Kidney tubule cell (primary cell): ENCODE measurements at regions not wholly inside any gene's neighbourhood (a gene's known extent, or its start where the extent isn't known, plus 50 kb on each side); places are given as distances from the start of the nearest gene placed in this dataset.
"Not testable (repeated sequence)": the region's sequence is repeated elsewhere in the genome, so short reads cannot be mapped to it uniquely, and the experiment has no call there.

Source experiments
- DNase-seq: peaks from one replicate; pipeline ENCODE4 v3.0.0-alpha.2; 2018; ENCODE audit warnings: low spot score

DNA sequence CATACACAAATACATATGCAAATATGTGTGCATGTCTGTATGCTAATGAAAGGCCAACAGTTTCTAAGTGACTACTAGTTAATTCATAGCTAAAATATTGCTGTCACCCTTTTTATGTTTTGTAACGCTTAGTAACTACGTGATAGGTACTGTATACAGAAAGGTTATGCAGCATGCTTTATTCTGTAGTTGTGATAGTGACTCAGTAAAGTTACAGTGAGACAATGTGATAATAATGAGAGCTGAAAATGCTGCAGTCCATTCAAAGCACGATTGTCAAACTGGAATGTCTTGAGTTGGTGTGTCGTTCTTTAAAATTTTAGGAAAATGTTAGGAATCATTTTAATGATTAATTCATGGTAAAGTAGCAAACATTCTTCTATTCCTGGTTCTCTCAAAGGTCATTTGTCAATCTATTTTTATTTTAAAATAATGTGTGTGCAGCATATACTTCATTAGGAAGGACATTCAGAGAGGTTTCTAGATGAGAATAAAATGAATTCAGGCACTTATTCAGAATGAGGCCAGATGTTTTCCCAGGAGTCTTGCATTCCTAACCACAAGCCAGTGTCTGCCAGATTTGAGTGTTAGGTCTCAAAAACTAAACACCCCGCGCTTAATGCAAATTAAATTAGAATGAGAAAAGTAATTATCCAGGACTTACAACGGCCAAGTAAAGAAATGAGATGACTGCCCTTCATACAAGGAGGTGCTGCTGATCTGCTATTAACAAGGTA is 408.8 kb upstream of the FZD8 start:
- no peak for DNase-seq

GRCh38 chr10:36048780-36049179 is 406.7 kb upstream of the FZD8 start:
- no peak for DNase-seq

- DNase-seq = peak; percentile 16
Observed at GRCh38 chr10:36048236-36048635, 406.1 kb upstream of the FZD8 start.

- no peak for DNase-seq
Observed at GRCh38 chr10:36042135-36042534, 400.0 kb upstream of the FZD8 start.

- peak; percentile 11 for DNase-seq
Observed at GRCh38 chr10:36038316-36038955, 396.3 kb upstream of the FZD8 start.

DNA sequence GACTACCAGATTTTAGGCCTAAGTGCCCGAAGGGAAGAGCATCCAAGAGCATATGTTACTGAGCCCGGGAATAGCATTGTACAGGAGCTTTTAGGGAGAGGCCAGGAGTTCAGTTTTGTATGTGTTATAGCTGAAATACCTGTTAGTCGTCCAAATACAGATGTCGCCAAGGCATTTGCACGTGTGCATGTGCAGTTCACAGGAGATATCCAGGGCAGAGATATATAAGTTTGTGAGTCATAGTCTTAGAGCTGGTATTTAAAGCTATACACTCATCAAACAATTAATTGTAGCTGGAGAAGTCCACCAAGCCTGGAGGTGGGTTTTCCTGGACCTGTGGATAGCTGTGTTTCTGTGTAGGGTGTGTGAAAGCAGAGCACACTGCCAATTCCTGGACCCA is 394.0 kb upstream of the FZD8 start:
- no peak for DNase-seq

DNA sequence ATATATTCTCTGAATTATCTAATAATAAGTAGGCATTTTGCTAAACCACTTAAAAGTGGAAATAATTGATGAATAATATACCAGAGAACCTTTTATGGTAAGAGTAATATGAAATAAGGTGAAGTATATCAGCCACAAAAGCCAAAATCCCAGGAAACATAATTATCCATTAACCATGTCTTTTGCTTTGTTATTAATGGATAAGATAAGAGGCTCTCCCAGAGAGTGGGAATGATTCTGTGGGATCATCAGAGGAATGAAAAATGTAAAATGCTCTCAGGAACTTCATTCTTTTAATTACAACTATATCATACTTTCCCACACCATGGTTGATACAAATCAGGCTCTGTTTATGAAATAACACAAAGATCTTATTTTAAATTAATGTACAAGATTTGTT is 391.7 kb upstream of the FZD8 start:
- DNase-seq = no peak

- no peak for DNase-seq
Observed at GRCh38 chr10:36030516-36030915, 388.4 kb upstream of the FZD8 start.

- no peak for DNase-seq
Observed at GRCh38 chr10:36026656-36027390, 384.7 kb upstream of the FZD8 start.

- DNase-seq = peak; percentile 34
Observed at GRCh38 chr10:36026081-36026480, 384.0 kb upstream of the FZD8 start.

GRCh38 chr10:36023939-36024338 is 381.8 kb upstream of the FZD8 start:
- DNase-seq = peak; percentile 97

GRCh38 chr10:36021096-36021495 is 379.0 kb upstream of the FZD8 start:
- DNase-seq = peak; percentile 10

- DNase-seq = no peak
Observed at GRCh38 chr10:36019749-36020148, 377.7 kb upstream of the FZD8 start.

DNA sequence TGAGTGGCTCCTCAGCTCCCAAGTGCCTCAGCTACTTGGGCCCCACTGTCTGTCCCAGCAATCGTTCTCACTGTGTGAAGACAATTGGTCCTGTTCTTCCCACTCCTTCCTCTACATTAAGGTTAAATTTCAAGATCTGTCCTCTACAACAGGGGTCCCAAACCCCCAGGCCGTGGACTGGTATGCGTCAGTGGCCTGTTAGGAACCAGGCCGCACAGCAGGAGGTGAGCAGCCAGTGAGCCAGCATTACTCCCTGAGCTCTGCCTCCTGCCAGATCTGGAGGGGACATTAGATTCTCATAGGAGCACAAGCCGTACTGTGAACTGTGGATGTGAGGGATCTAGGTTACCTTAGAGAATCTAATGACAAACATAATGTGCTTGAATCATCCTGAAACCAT is 376.9 kb upstream of the FZD8 start:
- DNase-seq = no peak

DNA sequence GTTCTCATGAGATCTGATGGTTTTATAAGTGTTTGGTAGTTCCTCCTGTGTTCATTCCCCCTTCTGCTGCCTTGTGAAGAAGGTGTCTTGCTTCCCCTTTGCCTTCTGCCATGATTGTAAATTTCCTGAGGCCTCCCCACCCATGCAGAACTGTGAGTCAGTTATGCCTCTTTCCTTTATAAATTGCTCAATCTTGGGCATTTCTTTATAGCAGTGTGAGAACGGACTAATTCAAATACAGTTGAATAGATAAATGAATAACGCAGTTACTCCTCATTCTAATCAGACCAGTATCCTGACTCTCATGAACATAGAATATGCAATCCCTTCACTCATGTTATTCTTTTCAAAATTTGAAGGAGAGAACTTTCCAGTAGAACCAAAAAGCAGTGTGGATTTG is 375.0 kb upstream of the FZD8 start:
- DNase-seq = peak; percentile 20

DNA sequence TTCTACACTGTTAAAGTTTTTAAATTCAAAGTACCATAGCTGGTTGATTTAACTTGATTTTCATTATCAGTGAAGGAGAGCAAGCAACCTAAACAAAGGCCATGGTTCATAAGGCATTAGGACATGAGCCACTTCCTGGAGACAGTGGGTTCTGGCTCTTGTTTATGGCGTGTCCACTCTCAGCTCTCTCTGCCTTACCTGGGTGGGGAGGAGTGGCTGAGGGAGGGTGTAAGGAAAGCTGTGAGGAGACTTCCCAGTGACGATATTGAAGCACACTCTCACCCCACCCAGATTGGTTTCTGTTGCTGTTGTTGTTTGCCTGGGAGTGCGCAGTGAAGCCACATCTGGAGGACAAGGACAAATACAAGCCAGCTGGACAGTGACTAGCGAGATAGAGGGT is 365.3 kb upstream of the FZD8 start:
- DNase-seq = no peak

- no peak for DNase-seq
Observed at GRCh38 chr10:36003688-36004087, 361.6 kb upstream of the FZD8 start.

GRCh38 chr10:36003031-36003600 is 361.0 kb upstream of the FZD8 start:
- no peak for DNase-seq

DNA sequence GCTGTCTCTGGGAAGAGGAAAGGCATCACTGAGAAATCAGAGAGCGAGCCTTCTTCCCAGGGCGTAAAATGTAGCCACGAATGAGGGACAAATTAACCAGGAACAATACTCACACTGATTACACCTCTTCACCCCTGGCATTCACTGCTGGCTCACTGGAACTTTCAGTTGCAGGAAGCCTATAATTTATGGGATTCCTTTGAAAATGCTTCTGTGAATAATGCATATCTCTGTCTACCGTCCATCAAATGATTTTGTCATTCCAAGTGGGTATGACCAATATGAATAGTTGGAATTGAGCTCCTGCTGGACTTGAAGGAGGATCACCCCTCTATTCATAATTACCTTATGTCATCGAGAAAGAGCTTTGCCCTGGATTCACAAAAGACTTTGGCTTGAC is 360.3 kb upstream of the FZD8 start:
- no peak for DNase-seq

DNA sequence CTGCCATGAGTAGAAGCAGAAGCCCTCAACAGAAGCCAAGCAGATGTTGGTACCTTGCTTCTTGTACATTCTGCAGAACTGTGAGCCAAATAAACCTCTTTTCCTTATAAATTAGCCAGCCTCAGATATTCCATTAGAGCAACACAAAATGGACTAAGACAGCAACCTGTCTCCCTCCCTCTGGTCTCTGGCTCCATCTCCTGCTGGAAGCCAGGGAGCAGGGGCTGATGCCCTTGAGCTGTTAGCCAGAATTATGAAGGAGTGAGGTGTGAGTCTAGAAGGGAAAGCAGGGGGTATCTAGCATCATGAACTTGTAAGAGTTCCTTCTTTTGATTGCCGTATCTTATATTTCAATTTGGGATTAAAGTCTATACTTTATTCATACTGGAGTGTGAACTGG is 358.7 kb upstream of the FZD8 start:
- not testable (repeated sequence) for DNase-seq

DNA sequence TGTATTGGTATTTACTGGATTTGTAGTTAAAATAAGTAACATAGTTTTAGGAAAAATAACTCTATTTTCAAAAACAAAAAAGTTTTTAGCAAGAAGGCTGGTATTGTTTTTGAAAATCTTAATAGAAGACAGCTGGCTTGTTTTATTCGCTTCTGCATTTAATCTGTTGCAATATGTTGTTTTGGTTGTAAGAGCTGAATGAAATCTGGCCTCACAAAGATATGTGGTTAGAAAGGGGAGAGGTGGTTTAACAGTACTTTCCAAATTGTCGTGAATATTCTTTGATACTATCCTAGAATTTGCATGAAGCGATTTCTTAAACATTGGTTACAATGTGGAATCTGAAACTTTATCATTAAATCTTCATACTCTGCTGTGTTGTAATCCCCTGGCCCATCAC is 355.9 kb upstream of the FZD8 start:
- no peak for DNase-seq

- no peak for DNase-seq
Observed at GRCh38 chr10:35995485-35995884, 353.4 kb upstream of the FZD8 start.
